Ovary (tissue), 7 donors: ENCODE measurements at regions not wholly inside any gene's neighbourhood (a gene's known extent, or its start where the extent isn't known, plus 50 kb on each side); places are given as distances from the start of the nearest gene placed in this dataset.

ENCODE experiments used
- DNase-seq, 5 donors: peaks; one replicate each; pipeline ENCODE4 v3.0.0-alpha.2; 2019 to 2020
- H3K27ac ChIP-seq, 2 donors: fragments of 200-600 bp; one replicate each; pipeline versions ENCODE4 v1.5.1 to v1.8.0; 2019 to 2022
- H3K27me3 ChIP-seq: fragments of 200-600 bp; one replicate; pipeline ENCODE4 v1.8.0; 2022
- H3K36me3 ChIP-seq: fragments of 200-600 bp; sonication (generic); one replicate; pipeline ENCODE4 v1.5.1; 2019
- H3K4me1 ChIP-seq: one replicate; pipeline ENCODE4 v1.8.1; 2013; ENCODE audit warnings: mild to moderate bottlenecking, moderate library complexity; ENCODE audit not compliant: insufficient read depth
- H3K4me3 ChIP-seq: fragments of 200-600 bp; sonication (generic); one replicate; pipeline ENCODE4 v1.5.1; 2017
- H3K9me3 ChIP-seq, 2 donors: fragments of 200-600 bp in 1 of 2; sonication (generic) in 1 of 2; one replicate each; pipeline versions ENCODE4 v1.5.1 to v1.8.1; 2013 to 2019; ENCODE audit warnings: mild to moderate bottlenecking in 1 of 2, moderate library complexity in 1 of 2
- CTCF ChIP-seq, 3 donors: fragments of 450-650 bp in 2 of 3; fragments of 200-600 bp in 1 of 3; IDR thresholded peaks; one replicate each; pipeline versions ENCODE4 v1.5.1 to v1.8.0; 2016 to 2022; ENCODE audit warnings: antibody characterized with exemption in 3 of 3, mild to moderate bottlenecking in 1 of 3
- EP300 ChIP-seq: sonication (generic); formaldehyde crosslinking; IDR thresholded peaks from one replicate; pipeline ENCODE4 v1.6.1; 2017; ENCODE audit warnings: antibody characterized with exemption
- POLR2A ChIP-seq: fragments of 450-650 bp; IDR thresholded peaks from one replicate; pipeline ENCODE4 v1.6.1; 2017; ENCODE audit warnings: antibody characterized with exemption, mild to moderate bottlenecking, moderate library complexity
- WGBS, 3 donors: extraction: QIAGEN DNeasy Blood & Tissue Kit in 1 of 3; methylation state at CpG; one replicate each; pipeline versions ENCODE4 v1.1.5 to v1.1.7; 2013 to 2017; 5-methylcytosine and 5-hydroxymethylcytosine counted together
- intact Hi-C, 4 donors: fragments of 100-400 bp; cut with DNase I; formaldehyde crosslinking; loops; one replicate each; pipeline versions ENCODE4 v1.11.0 to v1.15.1; 2022 to 2023
- donor health status: DM: no; HTN: no; CAD: no; lungs with moderate emphysema.
- donor health status: DM: no; HTN: no; CAD: no.
- donor health status: Bipolar disorder and iron deficiency.
- donor health status: DM: no; HTN: no; CAD: no.
- donor health status: DM: yes; HTN: yes; CAD: no.

GRCh38 chr12:41737423-41737822, 407.3 kb downstream of the GXYLT1 start:
- TF ChIP-seq CTCF (IDR thresholded peaks at IDR 0.05): no peak
- TF ChIP-seq EP300: no peak
- no peak for TF ChIP-seq POLR2A
- H3K27ac ChIP-seq: no peak overlapping the region
- DNase-seq: no peak
- no peak overlapping the region for H3K4me3 ChIP-seq
- no peaks in the 10 kb centered on the region for H3K9me3 ChIP-seq
- no peaks in the 10 kb centered on the region for H3K4me1 ChIP-seq
- intact Hi-C loops: no loop called here
- H3K36me3 ChIP-seq: no peaks in the 10 kb centered on the region
- H3K27me3 ChIP-seq: no peaks in the 10 kb centered on the region
- WGBS, 3 donors: 69 to 81% (median 76%) methylated on average over 3 of the region's 3 CpGs

GRCh38 chr12:41736436-41736835, 408.2 kb downstream of the GXYLT1 start:
- 37 to 56% (median 50%) methylated on average over 1 of the region's 1 CpG for WGBS, 3 donors

GRCh38 chr12:41731691-41732090, 413.0 kb downstream of the GXYLT1 start:
- Histone ChIP-seq H3K27me3 (no peaks in the 10 kb centered on the region), H3K27ac (no peak overlapping the region), H3K36me3 (no peaks in the 10 kb centered on the region), H3K4me3 (no peak overlapping the region), H3K9me3 (no peaks in the 10 kb centered on the region), H3K4me1 (no peaks in the 10 kb centered on the region)
- intact Hi-C loops: no loop called here
- DNase-seq: no peak
- TF ChIP-seq POLR2A (no peak), EP300 (no peak), CTCF (IDR thresholded peaks at IDR 0.05) (no peak)
- 58 to 85% (median 69%) methylated on average over 1 of the region's 1 CpG for WGBS, 3 donors

More at GRCh38 chr12:41736436-41736835, 408.2 kb downstream of the GXYLT1 start:
- intact Hi-C loops: no loop called here
- Histone ChIP-seq H3K4me3 (no peak overlapping the region), H3K9me3 (no peaks in the 10 kb centered on the region), H3K27ac (no peak overlapping the region), H3K36me3 (no peaks in the 10 kb centered on the region), H3K27me3 (no peaks in the 10 kb centered on the region), H3K4me1 (no peaks in the 10 kb centered on the region)
- DNase-seq: no peak
- no peak for TF ChIP-seq EP300
- no peak for TF ChIP-seq POLR2A
- no peak for TF ChIP-seq CTCF (IDR thresholded peaks at IDR 0.05)

- H3K27me3 ChIP-seq: no peaks in the 10 kb centered on the region
- no peak overlapping the region for H3K4me3 ChIP-seq
- no peak overlapping the region for H3K27ac ChIP-seq
- WGBS, 3 donors: 87 to 97% (median 89%) methylated on average over 2 of the region's 2 CpGs
- DNase-seq: no peak
- no peaks in the 10 kb centered on the region for H3K9me3 ChIP-seq
- no peaks in the 10 kb centered on the region for H3K36me3 ChIP-seq
- H3K4me1 ChIP-seq: no peaks in the 10 kb centered on the region
- intact Hi-C loops: no loop called here
- no peak for TF ChIP-seq EP300
- no peak for TF ChIP-seq POLR2A
- no peak for TF ChIP-seq CTCF (IDR thresholded peaks at IDR 0.05)
These were observed 413.6 kb downstream of the GXYLT1 start for GRCh38 chr12:41731061-41731460.

GRCh38 chr12:41724216-41724615, 420.5 kb downstream of the GXYLT1 start:
- DNase-seq: no peak
- no peaks in the 10 kb centered on the region for H3K4me1 ChIP-seq
- H3K27ac ChIP-seq: no peak overlapping the region
- H3K9me3 ChIP-seq: no peaks in the 10 kb centered on the region
- TF ChIP-seq CTCF (IDR thresholded peaks at IDR 0.05) (no peak), EP300 (no peak), POLR2A (no peak)
- 76 to 86% (median 82%) methylated on average over 2 of the region's 2 CpGs for WGBS, 3 donors
- intact Hi-C loops: no loop called here
- H3K27me3 ChIP-seq: no peaks in the 10 kb centered on the region
- H3K36me3 ChIP-seq: no peaks in the 10 kb centered on the region
- no peak overlapping the region for H3K4me3 ChIP-seq
